SK-N-MC (cell line): ENCODE measurements at regions not wholly inside any gene's neighbourhood (a gene's known extent, or its start where the extent isn't known, plus 50 kb on each side); places are given as distances from the start of the nearest gene placed in this dataset.

Experiments
- EZH2 ChIP-seq: fragments of 200-600 bp; sonication (generic); IDR thresholded peaks from one replicate; pipeline ENCODE4 v1.6.1; 2017; ENCODE audit warnings: antibody characterized with exemption
- FOXP2 ChIP-seq: optimal IDR thresholded peaks from 2 replicates; pipeline ENCODE3; 2011; ENCODE audit warnings: mild to moderate bottlenecking, moderate library complexity; ENCODE audit not compliant: insufficient read depth; ENCODE audit errors: extremely low read length, control extremely low read depth
- POLR2AphosphoS5 ChIP-seq: IDR thresholded peaks from 2 replicates; pipeline ENCODE4 v1.6.1; 2012; ENCODE audit warnings: mild to moderate bottlenecking, low read depth, low read length, borderline replicate concordance

- TF ChIP-seq POLR2AphosphoS5, result no peak
- TF ChIP-seq EZH2, result no peak
- TF ChIP-seq FOXP2, result no peak
Measured at GRCh38 chr2:817336-818015, 133.2 kb upstream of the SNTG2 start.
